WTC11 (cell line): ENCODE measurements at regions not wholly inside any gene's neighbourhood (a gene's known extent, or its start where the extent isn't known, plus 50 kb on each side); places are given as distances from the start of the nearest gene placed in this dataset.

Experiments
- ATAC-seq: fragments of 200-7000 bp; cut with Tn5 transposase; 2 replicates; pipeline ENCODE4 v1.10.0; 2021; ENCODE audit warnings: mild to moderate bottlenecking, moderate library complexity
- CTCF ChIA-PET: fragments of 300-600 bp; sonication (Branson Sonifier 250); formaldehyde crosslinking; loops from one replicate; lab custom pipeline; 2021; ENCODE audit warnings: antibody characterized with exemption; lab: Charles Lee
- POLR2A ChIA-PET: fragments of 350-600 bp; sonication (Branson Sonifier 250); formaldehyde crosslinking; loops from one replicate; lab custom pipeline; 2021; ENCODE audit warnings: antibody characterized with exemption; lab: Charles Lee
- DNase-seq: peaks from one replicate; pipeline ENCODE4 v3.0.0; 2021; ENCODE audit warnings: low spot score
- H3K27ac Mint-ChIP-seq: 2 replicates; pipeline ENCODE4 v1.8.0; 2021; ENCODE audit warnings: mixed read lengths
- H3K27me3 Mint-ChIP-seq: 2 replicates; pipeline ENCODE4 v1.8.0; 2021; ENCODE audit warnings: low read depth, mild to moderate bottlenecking, moderate library complexity, mixed read lengths
- H3K36me3 Mint-ChIP-seq: 2 replicates; pipeline ENCODE4 v1.8.0; 2021; ENCODE audit warnings: mixed read lengths
- H3K4me1 Mint-ChIP-seq: 2 replicates; pipeline ENCODE4 v1.8.0; 2022; ENCODE audit warnings: mixed read lengths
- H3K4me3 Mint-ChIP-seq: 2 replicates; pipeline ENCODE4 v1.8.0; 2021; ENCODE audit warnings: mild to moderate bottlenecking, moderate library complexity, mixed read lengths
- H3K9me3 Mint-ChIP-seq: 2 replicates; pipeline ENCODE4 v1.8.0; 2021; ENCODE audit warnings: mixed read lengths
- CREB1 ChIP-seq: sonication (generic); formaldehyde crosslinking; IDR thresholded peaks from 2 replicates; pipeline ENCODE4 v1.8.0; 2023; ENCODE audit warnings: mild to moderate bottlenecking, missing genetic modification reagents
- FOXK1 ChIP-seq: sonication (generic); formaldehyde crosslinking; IDR thresholded peaks from 2 replicates; pipeline ENCODE4 v1.8.0; 2022; ENCODE audit warnings: mild to moderate bottlenecking, moderate library complexity, missing genetic modification reagents
- GRHL2 ChIP-seq: fragments of 250-450 bp; sonication (Bioruptor Pico); IDR thresholded peaks from 2 replicates; pipeline ENCODE4 v1.8.0; 2022; ENCODE audit warnings: mild to moderate bottlenecking, moderate library complexity; ENCODE audit not compliant: insufficient replicate concordance, severe bottlenecking
- JAZF1 ChIP-seq: fragments of 250-450 bp; sonication (Bioruptor Pico); IDR thresholded peaks from 2 replicates; pipeline ENCODE4 v1.9.0; 2021; ENCODE audit warnings: moderate library complexity, mild to moderate bottlenecking, inconsistent platforms
- TF ChIP-seq, protein P1 (sequence below): sonication (generic); formaldehyde crosslinking; IDR thresholded peaks from 2 replicates; pipeline ENCODE4 v1.8.0; 2023; ENCODE audit warnings: missing genetic modification reagents, mild to moderate bottlenecking, borderline replicate concordance
- TF ChIP-seq, protein P2 (sequence below): fragments of 250-450 bp; sonication (Bioruptor Pico); IDR thresholded peaks from 2 replicates; pipeline ENCODE4 v2.1.2; 2022; ENCODE audit warnings: mild to moderate bottlenecking, moderate library complexity
- TF ChIP-seq, protein P3 (sequence below): sonication (generic); formaldehyde crosslinking; conservative IDR thresholded peaks from 2 replicates; pipeline ENCODE4 v1.8.1; 2023; ENCODE audit warnings: mild to moderate bottlenecking, low read depth, missing genetic modification reagents, moderate library complexity
- TF ChIP-seq, protein P4 (sequence below): sonication (generic); formaldehyde crosslinking; IDR thresholded peaks from 2 replicates; pipeline ENCODE4 v1.8.1; 2022; ENCODE audit warnings: missing genetic modification reagents, borderline replicate concordance
- TF ChIP-seq, protein P5 (sequence below): fragments of 250-450 bp; sonication (Bioruptor Pico); IDR thresholded peaks from 2 replicates; pipeline ENCODE4 v1.8.0; 2021; ENCODE audit warnings: mild to moderate bottlenecking
- TF ChIP-seq, protein P6 (sequence below): fragments of 250-450 bp; sonication (Bioruptor Pico); IDR thresholded peaks from 2 replicates; pipeline ENCODE4 v1.9.0; 2021; ENCODE audit warnings: mild to moderate bottlenecking
- TF ChIP-seq, protein P7 (sequence below): sonication (generic); formaldehyde crosslinking; IDR thresholded peaks from 2 replicates; pipeline ENCODE4 v1.8.1; 2022; ENCODE audit warnings: mild to moderate bottlenecking, moderate library complexity, missing genetic modification reagents
- TF ChIP-seq, protein P8 (sequence below): sonication (generic); formaldehyde crosslinking; IDR thresholded peaks from 2 replicates; pipeline ENCODE4 v1.8.1; 2023; ENCODE audit warnings: mild to moderate bottlenecking, missing genetic modification reagents, borderline replicate concordance
- TF ChIP-seq, protein P9 (sequence below): sonication (generic); formaldehyde crosslinking; IDR thresholded peaks from 2 replicates; pipeline ENCODE4 v1.8.0; 2022; ENCODE audit warnings: mild to moderate bottlenecking, missing genetic modification reagents

DNA sequence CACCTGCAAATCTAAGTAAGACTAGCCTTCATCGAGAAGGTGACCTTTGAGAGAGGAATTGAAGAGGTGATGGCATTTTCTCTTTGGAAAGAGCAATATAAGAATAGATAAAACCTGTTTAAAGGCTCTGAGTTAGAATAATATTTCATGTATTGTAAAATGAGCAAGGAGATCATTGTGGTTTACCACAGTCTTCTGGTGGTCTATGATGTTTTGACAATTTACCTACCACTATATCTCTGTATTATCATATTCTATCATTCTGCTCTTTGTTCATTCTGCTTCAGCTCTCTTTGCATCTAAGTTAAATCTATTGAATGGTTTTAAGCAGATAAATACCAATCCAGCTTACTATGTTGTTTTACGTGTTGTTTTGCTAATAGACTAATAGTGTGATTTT lies 982.3 kb downstream of the SI start:
- DNase-seq: no peak
- TF ChIP-seq JAZF1 (CRISPR knock-in tag) (no peak), CREB1 (CRISPR knock-in tag) (no peak), FOXK1 (no peak), GRHL2 (CRISPR knock-in tag) (no peak)
- TF ChIP-seq, protein P1, sequence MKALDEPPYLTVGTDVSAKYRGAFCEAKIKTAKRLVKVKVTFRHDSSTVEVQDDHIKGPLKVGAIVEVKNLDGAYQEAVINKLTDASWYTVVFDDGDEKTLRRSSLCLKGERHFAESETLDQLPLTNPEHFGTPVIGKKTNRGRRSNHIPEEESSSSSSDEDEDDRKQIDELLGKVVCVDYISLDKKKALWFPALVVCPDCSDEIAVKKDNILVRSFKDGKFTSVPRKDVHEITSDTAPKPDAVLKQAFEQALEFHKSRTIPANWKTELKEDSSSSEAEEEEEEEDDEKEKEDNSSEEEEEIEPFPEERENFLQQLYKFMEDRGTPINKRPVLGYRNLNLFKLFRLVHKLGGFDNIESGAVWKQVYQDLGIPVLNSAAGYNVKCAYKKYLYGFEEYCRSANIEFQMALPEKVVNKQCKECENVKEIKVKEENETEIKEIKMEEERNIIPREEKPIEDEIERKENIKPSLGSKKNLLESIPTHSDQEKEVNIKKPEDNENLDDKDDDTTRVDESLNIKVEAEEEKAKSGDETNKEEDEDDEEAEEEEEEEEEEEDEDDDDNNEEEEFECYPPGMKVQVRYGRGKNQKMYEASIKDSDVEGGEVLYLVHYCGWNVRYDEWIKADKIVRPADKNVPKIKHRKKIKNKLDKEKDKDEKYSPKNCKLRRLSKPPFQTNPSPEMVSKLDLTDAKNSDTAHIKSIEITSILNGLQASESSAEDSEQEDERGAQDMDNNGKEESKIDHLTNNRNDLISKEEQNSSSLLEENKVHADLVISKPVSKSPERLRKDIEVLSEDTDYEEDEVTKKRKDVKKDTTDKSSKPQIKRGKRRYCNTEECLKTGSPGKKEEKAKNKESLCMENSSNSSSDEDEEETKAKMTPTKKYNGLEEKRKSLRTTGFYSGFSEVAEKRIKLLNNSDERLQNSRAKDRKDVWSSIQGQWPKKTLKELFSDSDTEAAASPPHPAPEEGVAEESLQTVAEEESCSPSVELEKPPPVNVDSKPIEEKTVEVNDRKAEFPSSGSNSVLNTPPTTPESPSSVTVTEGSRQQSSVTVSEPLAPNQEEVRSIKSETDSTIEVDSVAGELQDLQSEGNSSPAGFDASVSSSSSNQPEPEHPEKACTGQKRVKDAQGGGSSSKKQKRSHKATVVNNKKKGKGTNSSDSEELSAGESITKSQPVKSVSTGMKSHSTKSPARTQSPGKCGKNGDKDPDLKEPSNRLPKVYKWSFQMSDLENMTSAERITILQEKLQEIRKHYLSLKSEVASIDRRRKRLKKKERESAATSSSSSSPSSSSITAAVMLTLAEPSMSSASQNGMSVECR: no peak
- TF ChIP-seq, protein P2, sequence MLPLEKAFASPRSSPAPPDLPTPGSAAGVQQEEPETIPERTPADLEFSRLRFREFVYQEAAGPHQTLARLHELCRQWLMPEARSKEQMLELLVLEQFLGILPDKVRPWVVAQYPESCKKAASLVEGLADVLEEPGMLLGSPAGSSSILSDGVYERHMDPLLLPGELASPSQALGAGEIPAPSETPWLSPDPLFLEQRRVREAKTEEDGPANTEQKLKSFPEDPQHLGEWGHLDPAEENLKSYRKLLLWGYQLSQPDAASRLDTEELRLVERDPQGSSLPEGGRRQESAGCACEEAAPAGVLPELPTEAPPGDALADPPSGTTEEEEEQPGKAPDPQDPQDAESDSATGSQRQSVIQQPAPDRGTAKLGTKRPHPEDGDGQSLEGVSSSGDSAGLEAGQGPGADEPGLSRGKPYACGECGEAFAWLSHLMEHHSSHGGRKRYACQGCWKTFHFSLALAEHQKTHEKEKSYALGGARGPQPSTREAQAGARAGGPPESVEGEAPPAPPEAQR (CRISPR knock-in tag): no peak
- TF ChIP-seq, protein P3, sequence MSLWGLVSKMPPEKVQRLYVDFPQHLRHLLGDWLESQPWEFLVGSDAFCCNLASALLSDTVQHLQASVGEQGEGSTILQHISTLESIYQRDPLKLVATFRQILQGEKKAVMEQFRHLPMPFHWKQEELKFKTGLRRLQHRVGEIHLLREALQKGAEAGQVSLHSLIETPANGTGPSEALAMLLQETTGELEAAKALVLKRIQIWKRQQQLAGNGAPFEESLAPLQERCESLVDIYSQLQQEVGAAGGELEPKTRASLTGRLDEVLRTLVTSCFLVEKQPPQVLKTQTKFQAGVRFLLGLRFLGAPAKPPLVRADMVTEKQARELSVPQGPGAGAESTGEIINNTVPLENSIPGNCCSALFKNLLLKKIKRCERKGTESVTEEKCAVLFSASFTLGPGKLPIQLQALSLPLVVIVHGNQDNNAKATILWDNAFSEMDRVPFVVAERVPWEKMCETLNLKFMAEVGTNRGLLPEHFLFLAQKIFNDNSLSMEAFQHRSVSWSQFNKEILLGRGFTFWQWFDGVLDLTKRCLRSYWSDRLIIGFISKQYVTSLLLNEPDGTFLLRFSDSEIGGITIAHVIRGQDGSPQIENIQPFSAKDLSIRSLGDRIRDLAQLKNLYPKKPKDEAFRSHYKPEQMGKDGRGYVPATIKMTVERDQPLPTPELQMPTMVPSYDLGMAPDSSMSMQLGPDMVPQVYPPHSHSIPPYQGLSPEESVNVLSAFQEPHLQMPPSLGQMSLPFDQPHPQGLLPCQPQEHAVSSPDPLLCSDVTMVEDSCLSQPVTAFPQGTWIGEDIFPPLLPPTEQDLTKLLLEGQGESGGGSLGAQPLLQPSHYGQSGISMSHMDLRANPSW (CRISPR knock-in tag): no peak
- TF ChIP-seq, protein P4, sequence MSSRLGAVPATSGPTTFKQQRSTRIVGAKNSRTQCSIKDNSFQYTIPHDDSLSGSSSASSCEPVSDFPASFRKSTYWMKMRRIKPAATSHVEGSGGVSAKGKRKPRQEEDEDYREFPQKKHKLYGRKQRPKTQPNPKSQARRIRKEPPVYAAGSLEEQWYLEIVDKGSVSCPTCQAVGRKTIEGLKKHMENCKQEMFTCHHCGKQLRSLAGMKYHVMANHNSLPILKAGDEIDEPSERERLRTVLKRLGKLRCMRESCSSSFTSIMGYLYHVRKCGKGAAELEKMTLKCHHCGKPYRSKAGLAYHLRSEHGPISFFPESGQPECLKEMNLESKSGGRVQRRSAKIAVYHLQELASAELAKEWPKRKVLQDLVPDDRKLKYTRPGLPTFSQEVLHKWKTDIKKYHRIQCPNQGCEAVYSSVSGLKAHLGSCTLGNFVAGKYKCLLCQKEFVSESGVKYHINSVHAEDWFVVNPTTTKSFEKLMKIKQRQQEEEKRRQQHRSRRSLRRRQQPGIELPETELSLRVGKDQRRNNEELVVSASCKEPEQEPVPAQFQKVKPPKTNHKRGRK (CRISPR knock-in tag): no peak
- TF ChIP-seq, protein P5, sequence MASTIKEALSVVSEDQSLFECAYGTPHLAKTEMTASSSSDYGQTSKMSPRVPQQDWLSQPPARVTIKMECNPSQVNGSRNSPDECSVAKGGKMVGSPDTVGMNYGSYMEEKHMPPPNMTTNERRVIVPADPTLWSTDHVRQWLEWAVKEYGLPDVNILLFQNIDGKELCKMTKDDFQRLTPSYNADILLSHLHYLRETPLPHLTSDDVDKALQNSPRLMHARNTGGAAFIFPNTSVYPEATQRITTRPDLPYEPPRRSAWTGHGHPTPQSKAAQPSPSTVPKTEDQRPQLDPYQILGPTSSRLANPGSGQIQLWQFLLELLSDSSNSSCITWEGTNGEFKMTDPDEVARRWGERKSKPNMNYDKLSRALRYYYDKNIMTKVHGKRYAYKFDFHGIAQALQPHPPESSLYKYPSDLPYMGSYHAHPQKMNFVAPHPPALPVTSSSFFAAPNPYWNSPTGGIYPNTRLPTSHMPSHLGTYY (CRISPR knock-in tag): no peak
- TF ChIP-seq, protein P6, sequence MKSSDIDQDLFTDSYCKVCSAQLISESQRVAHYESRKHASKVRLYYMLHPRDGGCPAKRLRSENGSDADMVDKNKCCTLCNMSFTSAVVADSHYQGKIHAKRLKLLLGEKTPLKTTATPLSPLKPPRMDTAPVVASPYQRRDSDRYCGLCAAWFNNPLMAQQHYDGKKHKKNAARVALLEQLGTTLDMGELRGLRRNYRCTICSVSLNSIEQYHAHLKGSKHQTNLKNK (CRISPR knock-in tag): no peak
- TF ChIP-seq, all 79 proteins: peak for 0
- Mint-ChIP-seq H3K4me1 (no peaks in the 10 kb centered on the region), H3K27me3 (no peaks in the 10 kb centered on the region), H3K27ac (no peak overlapping the region), H3K9me3 (peaks cover 3% of the 10 kb centered on the region), H3K4me3 (no peak overlapping the region), H3K36me3 (peaks cover under 1% of the 10 kb centered on the region; the same call in 1 of the 2 replicates)
- ChIA-PET POLR2A (no interaction called here), CTCF (no interaction called here)
- ATAC-seq: no peak

DNA sequence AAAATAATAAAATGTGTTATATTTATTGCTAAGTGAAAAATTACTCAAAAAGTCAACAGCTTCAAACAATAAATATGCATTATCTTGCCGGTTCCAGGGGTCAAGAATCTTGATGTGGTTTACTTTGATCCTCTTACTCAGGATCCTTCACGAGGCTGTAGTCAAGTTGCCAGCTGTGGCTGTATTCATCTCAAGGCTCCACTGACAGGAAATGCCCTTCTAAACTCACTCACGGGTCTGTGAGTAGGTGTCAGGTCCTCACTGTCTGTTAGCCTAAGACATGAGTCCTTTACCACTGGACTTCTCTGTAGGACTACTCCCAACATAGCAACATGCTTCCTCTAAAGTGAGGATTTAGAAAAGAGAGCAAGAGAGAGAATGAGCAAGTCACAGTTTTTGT lies 983.0 kb downstream of the SI start:
- DNase-seq: no peak
- POLR2A ChIA-PET: no interaction called here
- peaks cover 6% of the 10 kb centered on the region for H3K9me3 Mint-ChIP-seq
- TF ChIP-seq, protein P7, sequence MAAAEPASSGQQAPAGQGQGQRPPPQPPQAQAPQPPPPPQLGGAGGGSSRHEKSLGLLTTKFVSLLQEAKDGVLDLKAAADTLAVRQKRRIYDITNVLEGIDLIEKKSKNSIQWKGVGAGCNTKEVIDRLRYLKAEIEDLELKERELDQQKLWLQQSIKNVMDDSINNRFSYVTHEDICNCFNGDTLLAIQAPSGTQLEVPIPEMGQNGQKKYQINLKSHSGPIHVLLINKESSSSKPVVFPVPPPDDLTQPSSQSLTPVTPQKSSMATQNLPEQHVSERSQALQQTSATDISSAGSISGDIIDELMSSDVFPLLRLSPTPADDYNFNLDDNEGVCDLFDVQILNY (CRISPR knock-in tag): no peak
- TF ChIP-seq, protein P8, sequence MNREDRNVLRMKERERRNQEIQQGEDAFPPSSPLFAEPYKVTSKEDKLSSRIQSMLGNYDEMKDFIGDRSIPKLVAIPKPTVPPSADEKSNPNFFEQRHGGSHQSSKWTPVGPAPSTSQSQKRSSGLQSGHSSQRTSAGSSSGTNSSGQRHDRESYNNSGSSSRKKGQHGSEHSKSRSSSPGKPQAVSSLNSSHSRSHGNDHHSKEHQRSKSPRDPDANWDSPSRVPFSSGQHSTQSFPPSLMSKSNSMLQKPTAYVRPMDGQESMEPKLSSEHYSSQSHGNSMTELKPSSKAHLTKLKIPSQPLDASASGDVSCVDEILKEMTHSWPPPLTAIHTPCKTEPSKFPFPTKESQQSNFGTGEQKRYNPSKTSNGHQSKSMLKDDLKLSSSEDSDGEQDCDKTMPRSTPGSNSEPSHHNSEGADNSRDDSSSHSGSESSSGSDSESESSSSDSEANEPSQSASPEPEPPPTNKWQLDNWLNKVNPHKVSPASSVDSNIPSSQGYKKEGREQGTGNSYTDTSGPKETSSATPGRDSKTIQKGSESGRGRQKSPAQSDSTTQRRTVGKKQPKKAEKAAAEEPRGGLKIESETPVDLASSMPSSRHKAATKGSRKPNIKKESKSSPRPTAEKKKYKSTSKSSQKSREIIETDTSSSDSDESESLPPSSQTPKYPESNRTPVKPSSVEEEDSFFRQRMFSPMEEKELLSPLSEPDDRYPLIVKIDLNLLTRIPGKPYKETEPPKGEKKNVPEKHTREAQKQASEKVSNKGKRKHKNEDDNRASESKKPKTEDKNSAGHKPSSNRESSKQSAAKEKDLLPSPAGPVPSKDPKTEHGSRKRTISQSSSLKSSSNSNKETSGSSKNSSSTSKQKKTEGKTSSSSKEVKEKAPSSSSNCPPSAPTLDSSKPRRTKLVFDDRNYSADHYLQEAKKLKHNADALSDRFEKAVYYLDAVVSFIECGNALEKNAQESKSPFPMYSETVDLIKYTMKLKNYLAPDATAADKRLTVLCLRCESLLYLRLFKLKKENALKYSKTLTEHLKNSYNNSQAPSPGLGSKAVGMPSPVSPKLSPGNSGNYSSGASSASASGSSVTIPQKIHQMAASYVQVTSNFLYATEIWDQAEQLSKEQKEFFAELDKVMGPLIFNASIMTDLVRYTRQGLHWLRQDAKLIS (CRISPR knock-in tag): no peak
- TF ChIP-seq, protein P9, sequence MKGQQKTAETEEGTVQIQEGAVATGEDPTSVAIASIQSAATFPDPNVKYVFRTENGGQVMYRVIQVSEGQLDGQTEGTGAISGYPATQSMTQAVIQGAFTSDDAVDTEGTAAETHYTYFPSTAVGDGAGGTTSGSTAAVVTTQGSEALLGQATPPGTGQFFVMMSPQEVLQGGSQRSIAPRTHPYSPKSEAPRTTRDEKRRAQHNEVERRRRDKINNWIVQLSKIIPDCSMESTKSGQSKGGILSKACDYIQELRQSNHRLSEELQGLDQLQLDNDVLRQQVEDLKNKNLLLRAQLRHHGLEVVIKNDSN (CRISPR knock-in tag): no peak
- TF ChIP-seq, all 79 proteins: peak for 0
- ATAC-seq: 0 out of 2 replicates have a peak, but pooled peaks have one; percentile 24
- H3K4me3 Mint-ChIP-seq: no peak overlapping the region
- CTCF ChIA-PET: no interaction called here
- H3K27ac Mint-ChIP-seq: no peak overlapping the region
- H3K4me1 Mint-ChIP-seq: no peaks in the 10 kb centered on the region
- no peaks in the 10 kb centered on the region for H3K27me3 Mint-ChIP-seq
- H3K36me3 Mint-ChIP-seq: peaks cover 2% of the 10 kb centered on the region; the same call in 1 of the 2 replicates
